ENCODE measurements at regions not wholly inside any gene's neighbourhood (a gene's known extent, or its start where the extent isn't known, plus 50 kb on each side); places are given as distances from the start of the nearest gene placed in this dataset.

GRCh38 chr2:240311821-240312220 lies 123.6 kb upstream of the GPC1 start:
- ATAC-seq (ENCODE audit: low FRiP score), result no peak
- no peak for DNase-seq (ENCODE audit: low spot score)

GRCh38 chr2:240319221-240319854 lies 116.1 kb upstream of the GPC1 start:
- no peak for TF ChIP-seq CTCF (IDR thresholded peaks at IDR 0.05)
- ATAC-seq (ENCODE audit: low FRiP score) (no peak), DNase-seq (ENCODE audit: low spot score) (no peak)

More at GRCh38 chr2:240311821-240312220, 123.6 kb upstream of the GPC1 start:
- no peak for TF ChIP-seq CTCF (IDR thresholded peaks at IDR 0.05)

DNA sequence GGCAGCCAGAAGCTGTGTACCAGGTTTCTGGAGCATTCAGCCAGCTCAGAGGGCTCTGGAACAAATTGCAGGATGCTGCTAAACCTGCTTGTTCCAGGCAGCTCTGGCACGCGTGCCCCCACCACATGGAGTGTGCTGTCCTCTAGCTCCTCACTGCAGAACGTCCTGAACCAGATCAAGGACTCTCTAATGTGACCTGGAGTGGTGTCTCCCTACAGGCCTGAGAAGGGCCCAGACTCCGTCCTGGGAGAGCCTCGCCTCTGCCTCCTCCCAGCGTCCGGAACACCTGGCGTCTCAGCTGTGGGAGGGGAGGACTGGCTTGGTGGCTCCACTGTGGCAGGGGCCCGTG lies 115.6 kb upstream of the GPC1 start:
- ATAC-seq (ENCODE audit: low FRiP score) (no peak), DNase-seq (ENCODE audit: low spot score) (no peak)
- TF ChIP-seq CTCF (IDR thresholded peaks at IDR 0.05), result no peak

GRCh38 chr2:240320204-240320993 lies 115.1 kb upstream of the GPC1 start:
- ATAC-seq (ENCODE audit: low FRiP score) (peak; percentile 45), DNase-seq (ENCODE audit: low spot score) (no peak)
- TF ChIP-seq CTCF (IDR thresholded peaks at IDR 0.05), result no peak

GRCh38 chr2:240322231-240322955 lies 113.1 kb upstream of the GPC1 start:
- no peak for TF ChIP-seq CTCF (IDR thresholded peaks at IDR 0.05)
- ATAC-seq (ENCODE audit: low FRiP score), result no peak
- no peak for DNase-seq (ENCODE audit: low spot score)

GRCh38 chr2:240322991-240323390 lies 112.5 kb upstream of the GPC1 start:
- DNase-seq (ENCODE audit: low spot score) (no peak), ATAC-seq (ENCODE audit: low FRiP score) (no peak)
- no peak for TF ChIP-seq CTCF (IDR thresholded peaks at IDR 0.05)

All from omental fat pad (tissue), 3 donors.